Liver (tissue), 8 donors: ENCODE measurements at regions not wholly inside any gene's neighbourhood (a gene's known extent, or its start where the extent isn't known, plus 50 kb on each side); places are given as distances from the start of the nearest gene placed in this dataset.

ENCODE experiments used
- DNase-seq: peaks from one replicate; pipeline ENCODE4 v3.0.0-alpha.2; 2017; ENCODE audit warnings: low spot score
- H3K27ac ChIP-seq, 2 donors: one replicate each; pipeline ENCODE4 v1.7.0; 2013; ENCODE audit warnings: inconsistent platforms in 2 of 2, low read length in 2 of 2, control low read depth in 1 of 2, low read depth in 1 of 2, mild to moderate bottlenecking in 1 of 2
- H3K27me3 ChIP-seq, 4 donors: one replicate each; pipeline versions ENCODE4 v1.6.1 to v1.7.0; 2013; ENCODE audit warnings: low read length in 3 of 4, inconsistent platforms in 1 of 4, mild to moderate bottlenecking in 1 of 4, moderate library complexity in 1 of 4; ENCODE audit not compliant: control insufficient read depth in 4 of 4, insufficient read depth in 4 of 4
- H3K36me3 ChIP-seq, 4 donors: one replicate each; pipeline versions ENCODE4 v1.6.1 to v1.7.0; 2013; ENCODE audit warnings: low read length in 3 of 4, mild to moderate bottlenecking in 3 of 4, low read depth in 1 of 4, moderate library complexity in 1 of 4; ENCODE audit not compliant: control insufficient read depth in 4 of 4, insufficient read depth in 3 of 4
- H3K4me1 ChIP-seq, 4 donors: one replicate each; pipeline versions ENCODE4 v1.6.1 to v1.7.0; 2013; ENCODE audit warnings: low read length in 3 of 4, mild to moderate bottlenecking in 3 of 4, moderate library complexity in 1 of 4; ENCODE audit not compliant: control insufficient read depth in 4 of 4, insufficient read depth in 4 of 4
- H3K4me3 ChIP-seq, 3 donors: one replicate each; pipeline versions ENCODE4 v1.6.1 to v1.7.0; 2013; ENCODE audit warnings: low read length in 3 of 3, control low read depth in 1 of 3, low read depth in 1 of 3, mild to moderate bottlenecking in 1 of 3
- H3K9ac ChIP-seq, 2 donors: one replicate each; pipeline ENCODE4 v1.7.0; 2013; ENCODE audit warnings: low read length in 2 of 2, mild to moderate bottlenecking in 2 of 2, moderate library complexity in 2 of 2, control low read depth in 1 of 2, low read depth in 1 of 2
- H3K9me3 ChIP-seq, 4 donors: one replicate each; pipeline versions ENCODE4 v1.6.1 to v1.7.0; 2013; ENCODE audit warnings: low read length in 3 of 4; ENCODE audit not compliant: control insufficient read depth in 4 of 4
- ATF3 ChIP-seq: IDR thresholded peaks from 2 replicates; pipeline ENCODE4 v1.6.1; 2016; ENCODE audit warnings: antibody characterized with exemption
- CTCF ChIP-seq: fragments of 150-350 bp; IDR thresholded peaks from 2 replicates; pipeline ENCODE4 v1.5.1; 2017; ENCODE audit warnings: improper control_type of control experiment, low read depth, low read length; ENCODE audit not compliant: missing input control
- EGR1 ChIP-seq, 2 donors: IDR thresholded peaks; 2 replicates each; pipeline ENCODE4 v1.6.1; 2016 to 2018; ENCODE audit warnings: antibody characterized with exemption in 2 of 2, low read depth in 2 of 2
- FOXA1 ChIP-seq: IDR thresholded peaks from 2 replicates; pipeline ENCODE4 v1.6.1; 2016; ENCODE audit warnings: antibody characterized with exemption
- FOXA2 ChIP-seq: IDR thresholded peaks from 2 replicates; pipeline ENCODE4 v1.6.1; 2016; ENCODE audit warnings: antibody characterized with exemption
- GABPA ChIP-seq, 2 donors: IDR thresholded peaks in 1 of 2; conservative IDR thresholded peaks in 1 of 2; 2 replicates each; pipeline ENCODE4 v1.6.1; 2016; ENCODE audit warnings: antibody characterized with exemption in 2 of 2, mild to moderate bottlenecking in 1 of 2, moderate library complexity in 1 of 2
- HNF4A ChIP-seq, 2 donors: conservative IDR thresholded peaks; 2 replicates each; pipeline ENCODE4 v1.6.1; 2016; ENCODE audit warnings: antibody characterized with exemption in 2 of 2, mild to moderate bottlenecking in 2 of 2
- HNF4G ChIP-seq: IDR thresholded peaks from 2 replicates; pipeline ENCODE4 v1.6.1; 2016; ENCODE audit warnings: antibody characterized with exemption
- JUND ChIP-seq, 2 donors: IDR thresholded peaks; 2 replicates each; pipeline ENCODE4 v1.6.1; 2016; ENCODE audit warnings: antibody characterized with exemption in 2 of 2
- MAX ChIP-seq: IDR thresholded peaks from 2 replicates; pipeline ENCODE4 v1.6.1; 2016; ENCODE audit warnings: antibody characterized with exemption
- NR2F2 ChIP-seq: IDR thresholded peaks from 2 replicates; pipeline ENCODE4 v1.6.1; 2016; ENCODE audit warnings: antibody characterized with exemption
- RAD21 ChIP-seq, 2 donors: IDR thresholded peaks; 2 replicates each; pipeline ENCODE4 v1.6.1; 2016; ENCODE audit warnings: antibody characterized with exemption in 2 of 2, mild to moderate bottlenecking in 2 of 2
- RXRA ChIP-seq, 2 donors: IDR thresholded peaks; 2 replicates each; pipeline ENCODE4 v1.6.1; 2017 to 2018; ENCODE audit warnings: antibody characterized with exemption in 2 of 2, mild to moderate bottlenecking in 1 of 2
- SP1 ChIP-seq: IDR thresholded peaks from 2 replicates; pipeline ENCODE4 v1.6.1; 2018; ENCODE audit warnings: antibody characterized with exemption, mild to moderate bottlenecking
- TAF1 ChIP-seq: conservative IDR thresholded peaks from 2 replicates; pipeline ENCODE4 v1.6.1; 2016; ENCODE audit warnings: antibody characterized with exemption, mild to moderate bottlenecking
- YY1 ChIP-seq: IDR thresholded peaks from 2 replicates; pipeline ENCODE4 v1.6.1; 2016; ENCODE audit warnings: antibody characterized with exemption, mild to moderate bottlenecking
- ZBTB33 ChIP-seq: IDR thresholded peaks from 2 replicates; pipeline ENCODE4 v1.6.1; 2016; ENCODE audit warnings: antibody characterized with exemption
- WGBS: extraction: QIAGEN DNeasy Blood & Tissue Kit; methylation state at CpG from one replicate; pipeline ENCODE4 v1.1.7; 2013; 5-methylcytosine and 5-hydroxymethylcytosine counted together
- donor health status: healthy.
- donor health status: healthy.
- donor health status: healthy.
- donor health status: healthy.
- donor health status: healthy.

GRCh38 chr10:33412653-33413361, 78.3 kb upstream of the NRP1 start (continued):
- TF ChIP-seq YY1 (no peak), HNF4G (no peak), CTCF (no peak)

- H3K9ac ChIP-seq, result no peak overlapping the region
- no peak for DNase-seq
- H3K36me3 ChIP-seq, result no peaks in the 10 kb centered on the region
- WGBS, result 82% methylated on average over 1 of the region's 1 CpG
- H3K27ac ChIP-seq, result no peak overlapping the region
- no peaks in the 10 kb centered on the region for H3K9me3 ChIP-seq
- no peaks in the 10 kb centered on the region for H3K4me1 ChIP-seq
- no peak overlapping the region for H3K4me3 ChIP-seq
- H3K27me3 ChIP-seq, result no peaks in the 10 kb centered on the region
- TF ChIP-seq FOXA1, result no peak
Measured at GRCh38 chr10:33412241-33412640, 77.8 kb upstream of the NRP1 start.

GRCh38 chr10:33410860-33411234, 76.4 kb upstream of the NRP1 start:
- no peaks in the 10 kb centered on the region for H3K36me3 ChIP-seq
- H3K27me3 ChIP-seq, result no peaks in the 10 kb centered on the region
- H3K9ac ChIP-seq, result no peak overlapping the region
- no peaks in the 10 kb centered on the region for H3K9me3 ChIP-seq
- TF ChIP-seq GABPA (IDR thresholded peaks at IDR 0.05 in 1 of 2, conservative IDR thresholded peaks at IDR 0.05 in 1 of 2), result no peak
- TF ChIP-seq MAX, result no peak
- no peak for TF ChIP-seq JUND (IDR thresholded peaks at IDR 0.05)
- H3K4me1 ChIP-seq, result no peaks in the 10 kb centered on the region
- no peak overlapping the region for H3K27ac ChIP-seq
- H3K4me3 ChIP-seq, result no peak overlapping the region
- no peak for DNase-seq
- 97% methylated on average over 4 of the region's 4 CpGs for WGBS

GRCh38 chr10:33410096-33410859, 75.8 kb upstream of the NRP1 start:
- no peak overlapping the region for H3K4me3 ChIP-seq
- no peak for DNase-seq
- no peak overlapping the region for H3K27ac ChIP-seq
- no peaks in the 10 kb centered on the region for H3K4me1 ChIP-seq
- WGBS, result 92% methylated on average over 10 of the region's 10 CpGs
- no peaks in the 10 kb centered on the region for H3K36me3 ChIP-seq
- no peaks in the 10 kb centered on the region for H3K27me3 ChIP-seq
- H3K9me3 ChIP-seq, result no peaks in the 10 kb centered on the region
- H3K9ac ChIP-seq, result no peak overlapping the region
- TF ChIP-seq EGR1 (IDR thresholded peaks at IDR 0.05; ENCODE audit: low read depth in 2 of 2) (no peak), FOXA2 (no peak), ZBTB33 (no peak), NR2F2 (no peak), HNF4A (conservative IDR thresholded peaks at IDR 0.05) (no peak), JUND (IDR thresholded peaks at IDR 0.05) (no peak), GABPA (IDR thresholded peaks at IDR 0.05 in 1 of 2, conservative IDR thresholded peaks at IDR 0.05 in 1 of 2) (no peak), MAX (no peak), HNF4G (no peak), FOXA1 (no peak), TAF1 (no peak), SP1 (no peak), YY1 (no peak), RXRA (IDR thresholded peaks at IDR 0.05) (no peak), CTCF (no peak), RAD21 (IDR thresholded peaks at IDR 0.05) (no peak), ATF3 (no peak)
